HG02588 (cell line): ENCODE measurements at regions not wholly inside any gene's neighbourhood (a gene's known extent, or its start where the extent isn't known, plus 50 kb on each side); places are given as distances from the start of the nearest gene placed in this dataset.

Experiments used
- ATAC-seq: cut with Tn5 transposase; IDR thresholded peaks from one replicate; pipeline ENCODE4 v1.9.1; 2021; ENCODE audit warnings: mild to moderate bottlenecking, moderate library complexity; ENCODE audit not compliant: unreplicated experiment

- ATAC-seq = no peak
Measured at GRCh38 chr9:86703346-86703745, 244.0 kb downstream of the GAS1 start.

GRCh38 chr9:86700629-86701028 is 246.7 kb downstream of the GAS1 start:
- ATAC-seq = no peak

DNA sequence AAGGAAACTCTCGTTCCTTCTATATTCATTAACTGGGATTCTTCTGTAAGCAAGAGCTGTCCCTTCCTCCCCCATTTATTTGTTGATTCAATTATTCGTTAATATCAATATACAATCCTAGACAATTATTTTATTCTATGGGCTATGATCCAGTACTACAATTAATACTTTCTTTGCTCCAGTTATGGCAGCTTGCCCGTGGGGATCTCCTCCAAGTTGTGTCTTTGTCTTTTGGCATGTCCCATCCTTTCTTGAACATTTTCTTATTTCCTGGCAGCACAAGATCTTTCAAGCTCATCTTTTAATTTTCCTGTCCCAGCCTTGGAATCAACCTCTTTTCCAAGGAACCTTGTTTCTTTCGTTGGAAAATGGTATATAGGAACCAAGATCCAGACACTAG is 249.3 kb downstream of the GAS1 start:
- no peak for ATAC-seq

GRCh38 chr9:86697213-86697612 is 250.1 kb downstream of the GAS1 start:
- no peak for ATAC-seq

DNA sequence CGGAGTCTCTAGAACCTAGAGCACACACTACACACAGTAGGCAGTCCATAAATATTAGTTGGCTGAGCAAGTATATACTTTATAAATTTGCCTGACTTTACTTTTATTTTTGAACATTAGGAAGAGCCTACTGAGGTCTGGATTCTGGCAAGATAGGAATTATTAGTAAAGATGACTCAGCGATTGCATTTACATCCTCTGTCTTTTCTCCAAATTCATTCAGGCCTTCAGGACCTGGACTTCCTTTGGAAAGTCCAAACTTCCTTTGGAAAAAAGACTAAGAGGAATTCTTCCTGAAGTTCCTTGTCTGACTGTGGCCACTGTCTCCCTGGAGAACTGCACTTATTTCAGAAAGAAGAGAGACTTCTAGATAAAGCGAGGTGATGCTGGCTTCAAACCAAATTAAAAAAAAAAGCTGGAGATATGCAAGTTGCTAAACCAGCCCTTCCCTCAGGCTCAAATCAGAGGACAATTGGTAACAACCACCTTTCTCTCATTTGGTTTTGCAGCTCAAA is 251.3 kb downstream of the GAS1 start:
- ATAC-seq = no peak

- no peak for ATAC-seq
Measured at GRCh38 chr9:86690034-86690433, 257.3 kb downstream of the GAS1 start.

DNA sequence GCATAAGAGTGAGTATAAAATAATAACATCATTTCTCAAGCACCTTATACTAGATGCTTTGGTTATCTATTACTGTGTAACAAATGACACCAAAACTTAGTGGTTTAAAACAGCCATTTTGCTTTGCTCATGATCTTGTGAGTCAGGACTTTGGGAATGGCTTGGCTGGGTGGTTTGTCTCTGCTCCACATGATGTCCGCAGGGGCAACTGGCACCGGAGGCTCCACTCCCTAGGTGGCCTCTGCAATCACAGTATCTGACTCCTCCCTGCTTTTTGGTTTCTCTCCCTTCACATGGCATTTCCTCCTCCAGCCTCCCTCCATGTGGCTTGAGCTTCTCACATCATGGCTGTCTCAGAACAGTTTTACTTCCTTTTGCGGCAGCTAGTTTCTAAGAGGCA is 259.5 kb downstream of the GAS1 start:
- ATAC-seq = no peak

GRCh38 chr9:86685556-86685955 is 261.8 kb downstream of the GAS1 start:
- no peak for ATAC-seq

DNA sequence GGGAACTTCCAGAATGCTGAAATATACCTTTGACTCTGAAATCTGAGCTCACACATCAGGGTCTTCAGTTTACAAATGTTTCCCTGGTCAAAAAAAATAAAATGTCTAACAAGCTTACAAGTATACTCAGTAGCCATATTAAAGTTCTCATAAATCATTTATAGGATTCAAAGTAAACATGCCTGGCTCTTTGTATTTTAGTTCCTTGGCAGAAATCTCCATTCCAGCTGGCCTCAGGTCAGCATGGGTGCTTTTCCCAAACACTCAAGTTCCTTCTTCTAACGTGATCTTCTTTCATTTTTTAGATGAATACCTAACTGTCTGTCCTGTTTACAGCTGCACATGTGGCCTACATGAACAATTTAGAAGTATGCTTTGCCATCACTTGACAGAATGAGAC is 263.2 kb downstream of the GAS1 start:
- ATAC-seq = no peak

- no peak for ATAC-seq
Measured at GRCh38 chr9:86682240-86682639, 265.1 kb downstream of the GAS1 start.

GRCh38 chr9:86679909-86680308 is 267.4 kb downstream of the GAS1 start:
- ATAC-seq = no peak

GRCh38 chr9:86676396-86676795 is 270.9 kb downstream of the GAS1 start:
- no peak for ATAC-seq

GRCh38 chr9:86675805-86676204 is 271.5 kb downstream of the GAS1 start:
- no peak for ATAC-seq

GRCh38 chr9:86674487-86674886 is 272.8 kb downstream of the GAS1 start:
- no peak for ATAC-seq

- no peak for ATAC-seq
Measured at GRCh38 chr9:86672966-86673365, 274.3 kb downstream of the GAS1 start.

DNA sequence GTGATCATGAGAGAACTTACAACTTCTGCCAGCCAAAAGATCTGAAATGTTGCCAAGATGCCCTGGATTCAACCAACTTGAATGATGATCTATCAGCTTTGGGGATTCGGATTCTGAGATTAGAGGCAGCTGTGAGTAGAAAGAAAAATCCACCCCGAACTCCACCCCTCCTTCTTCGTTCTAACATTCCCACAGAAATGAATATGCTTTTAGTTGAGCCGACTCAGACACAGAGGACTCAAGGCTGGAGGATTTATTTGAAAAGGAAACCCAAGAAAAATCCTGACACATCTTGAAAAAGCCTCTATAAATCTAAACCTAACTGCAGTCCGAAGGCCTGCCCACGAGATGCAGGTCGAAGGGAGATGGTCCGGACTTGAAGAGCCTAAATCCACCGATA is 275.0 kb downstream of the GAS1 start:
- no peak for ATAC-seq

DNA sequence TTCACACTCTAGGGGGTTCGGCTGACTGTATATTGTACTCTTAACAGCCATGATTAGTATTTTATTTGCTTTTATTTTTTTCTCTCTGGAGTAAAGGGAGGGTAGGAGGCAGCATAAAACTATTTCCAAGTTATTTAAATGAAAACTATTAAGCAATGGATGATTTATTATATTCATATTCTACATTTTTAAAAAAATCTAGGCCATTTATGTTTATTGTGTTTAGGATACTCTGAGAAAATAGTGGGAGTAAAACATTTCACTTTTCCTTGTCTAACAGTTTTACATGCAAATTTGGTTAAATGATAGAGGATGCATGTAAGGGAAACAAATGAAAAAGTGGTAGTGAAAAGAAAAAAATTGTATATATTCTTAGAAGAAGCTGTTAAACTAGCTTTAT is 276.3 kb downstream of the GAS1 start:
- ATAC-seq = no peak

GRCh38 chr9:86670536-86670935 is 276.8 kb downstream of the GAS1 start:
- ATAC-seq = no peak

DNA sequence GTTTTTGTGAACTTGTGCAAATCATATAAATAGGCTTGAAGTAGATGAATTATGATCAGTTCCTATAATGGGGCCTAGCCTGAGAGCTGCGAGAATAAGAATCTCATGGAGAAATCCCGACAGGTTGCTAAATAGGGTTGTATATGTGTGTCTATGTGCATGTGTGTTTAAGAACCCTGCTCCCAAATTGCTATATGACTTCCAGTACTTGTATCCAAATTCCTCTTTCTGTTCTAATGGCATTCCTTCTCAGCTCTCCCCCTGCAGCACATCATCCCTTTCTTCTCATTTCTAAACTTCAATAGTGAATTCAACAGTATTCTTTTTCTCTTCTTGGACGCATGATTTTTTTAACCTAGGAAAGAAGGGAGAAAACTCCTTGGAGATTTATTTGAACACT is 277.2 kb downstream of the GAS1 start:
- ATAC-seq = no peak

DNA sequence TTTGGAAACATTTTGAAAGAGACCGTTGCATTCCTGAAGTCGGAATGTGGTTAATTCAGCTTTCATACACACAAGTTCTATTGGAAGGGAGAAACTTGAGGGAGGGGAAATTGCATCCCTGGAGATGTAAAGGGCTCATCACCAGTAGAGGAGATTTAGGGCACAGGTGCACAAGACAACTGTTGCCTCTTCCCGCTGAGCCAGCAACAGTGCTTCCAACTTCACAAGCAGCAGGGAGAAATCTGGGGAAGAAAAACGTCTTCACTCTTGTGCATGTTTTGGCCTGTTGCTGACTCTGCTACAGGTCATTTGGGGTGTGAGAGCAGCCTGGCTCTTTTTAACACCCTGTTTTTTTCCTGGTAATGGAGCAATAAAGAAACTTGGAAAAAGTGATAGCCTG is 277.9 kb downstream of the GAS1 start:
- no peak for ATAC-seq

DNA sequence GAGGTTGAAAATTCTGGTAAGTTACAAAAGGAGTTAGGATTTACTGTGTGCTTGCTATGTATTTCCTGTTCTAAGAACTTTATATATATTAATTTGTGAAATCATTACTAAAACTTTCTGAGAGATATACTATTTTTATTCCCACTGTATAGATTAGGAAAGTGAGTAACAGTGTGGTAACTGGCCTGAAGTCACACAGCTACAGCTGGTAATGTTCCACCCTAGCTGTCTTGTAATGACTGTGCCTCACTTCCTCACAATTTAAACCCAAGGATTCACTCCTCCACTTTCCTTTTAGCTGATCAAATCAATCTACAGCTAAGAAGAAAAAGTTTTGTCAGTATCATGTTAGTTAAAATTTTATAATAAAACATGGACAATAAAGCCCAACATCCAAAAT is 278.8 kb downstream of the GAS1 start:
- ATAC-seq = no peak

DNA sequence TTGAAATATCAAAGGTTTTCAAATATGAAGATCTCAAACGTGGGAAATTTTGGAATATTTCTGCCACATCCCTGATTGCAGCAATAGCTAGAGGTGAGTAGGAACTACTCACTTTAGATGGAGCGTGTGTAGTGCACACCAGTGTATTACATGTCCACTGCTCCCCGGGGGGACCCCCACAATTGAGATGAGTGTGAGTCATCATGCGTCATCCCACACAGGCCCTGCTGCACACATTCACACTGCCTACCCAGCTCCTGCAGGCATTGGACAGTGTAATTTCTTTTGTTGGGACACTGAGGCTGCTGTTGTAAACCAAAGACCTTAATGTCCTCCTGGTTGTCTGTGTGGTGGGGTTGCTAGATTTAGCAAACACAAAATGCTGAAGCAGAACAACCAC is 280.0 kb downstream of the GAS1 start:
- ATAC-seq = no peak

GRCh38 chr9:86665416-86665815 is 281.9 kb downstream of the GAS1 start:
- no peak for ATAC-seq

DNA sequence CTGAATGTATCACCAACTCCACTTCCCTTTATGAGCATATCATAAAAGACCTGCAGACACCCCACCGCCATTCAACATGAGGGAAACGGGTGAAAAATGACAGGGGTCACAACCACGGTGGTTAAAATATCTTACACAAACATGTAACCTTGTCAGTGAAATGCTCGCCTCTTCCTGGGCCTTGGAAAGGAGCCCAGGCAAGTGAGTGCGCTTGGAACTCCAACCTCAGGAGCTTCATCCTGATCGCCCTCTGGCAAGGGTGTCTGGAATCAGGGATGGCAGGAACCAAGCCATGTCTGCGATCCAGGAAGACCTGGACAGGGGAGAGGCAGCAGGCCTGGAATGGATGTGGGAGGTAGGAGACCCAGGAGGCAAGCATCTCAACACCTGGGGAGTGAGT is 282.7 kb downstream of the GAS1 start:
- no peak for ATAC-seq
